Neuronal stem cell (in vitro differentiated cells): ENCODE measurements at regions not wholly inside any gene's neighbourhood (a gene's known extent, or its start where the extent isn't known, plus 50 kb on each side); places are given as distances from the start of the nearest gene placed in this dataset.
"Not testable (repeated sequence)": the region's sequence is repeated elsewhere in the genome, so short reads cannot be mapped to it uniquely, and the experiment has no call there.

ENCODE experiments used
- DNase-seq: peaks from one replicate; pipeline ENCODE4 v3.0.0-alpha.2; 2013; ENCODE audit warnings: low spot score
- H2AFZ ChIP-seq: one replicate; pipeline ENCODE4 v1.6.1; 2013; ENCODE audit warnings: mild to moderate bottlenecking, low read length, inconsistent platforms
- H2AK5ac ChIP-seq: 2 replicates; pipeline ENCODE4 v1.6.1; 2013; ENCODE audit warnings: low read depth, mild to moderate bottlenecking, inconsistent platforms, low read length, moderate library complexity, mixed read lengths
- H2BK120ac ChIP-seq: 2 replicates; pipeline ENCODE4 v1.6.1; 2013; ENCODE audit warnings: low read depth, mild to moderate bottlenecking, inconsistent platforms, low read length, moderate library complexity, mixed read lengths
- H2BK12ac ChIP-seq: one replicate; pipeline ENCODE4 v1.6.1; 2013; ENCODE audit warnings: low read length, inconsistent platforms
- H2BK15ac ChIP-seq: 2 replicates; pipeline ENCODE4 v1.6.1; 2013; ENCODE audit warnings: mild to moderate bottlenecking, low read length, inconsistent platforms, mixed read lengths
- H2BK5ac ChIP-seq: one replicate; pipeline ENCODE4 v1.6.1; 2013; ENCODE audit warnings: inconsistent platforms, mild to moderate bottlenecking, low read length, moderate library complexity
- H3K14ac ChIP-seq: one replicate; pipeline ENCODE4 v1.6.1; 2013; ENCODE audit warnings: low read length, inconsistent platforms
- H3K18ac ChIP-seq: 2 replicates; pipeline ENCODE4 v1.6.1; 2013; ENCODE audit warnings: low read length, inconsistent platforms
- H3K23ac ChIP-seq: 2 replicates; pipeline ENCODE4 v1.6.1; 2013; ENCODE audit warnings: low read depth, mild to moderate bottlenecking, mixed read lengths, low read length, inconsistent platforms; ENCODE audit not compliant: poor library complexity
- H3K27ac ChIP-seq: replicated peaks from 3 replicates; pipeline ENCODE4 v1.5.1; 2013; ENCODE audit warnings: low read length, inconsistent platforms
- H3K27me3 ChIP-seq, 3 experiments: 2 replicates each; pipeline ENCODE4 v1.6.1; 2013; ENCODE audit warnings: low read length in 3 of 3, mild to moderate bottlenecking in 2 of 3, inconsistent platforms in 1 of 3, low read depth in 1 of 3, mixed read lengths in 1 of 3, moderate library complexity in 1 of 3; ENCODE audit not compliant: control insufficient read depth in 3 of 3, insufficient read depth in 3 of 3
- H3K36me3 ChIP-seq, 2 donors: replicated peaks in 1 of 2; 2 replicates each; pipeline ENCODE4 v1.6.1; 2013; ENCODE audit warnings: low read length in 2 of 2; ENCODE audit not compliant: control insufficient read depth in 2 of 2, insufficient read depth in 2 of 2
- H3K4ac ChIP-seq: 2 replicates; pipeline ENCODE4 v1.6.1; 2013; ENCODE audit warnings: inconsistent platforms, mild to moderate bottlenecking, low read length, moderate library complexity
- H3K4me1 ChIP-seq, 2 donors: 1 replicate in 1 of 2; 2 replicates in 1 of 2; pipeline ENCODE4 v1.6.1; 2013; ENCODE audit warnings: low read length in 2 of 2, low read depth in 1 of 2; ENCODE audit not compliant: control insufficient read depth in 2 of 2, insufficient read depth in 1 of 2
- H3K4me2 ChIP-seq: one replicate; pipeline ENCODE4 v1.6.1; 2013; ENCODE audit warnings: mild to moderate bottlenecking, low read length, inconsistent platforms; ENCODE audit not compliant: insufficient read depth, poor library complexity, severe bottlenecking
- H3K4me3 ChIP-seq, 2 donors: 2 replicates each; pipeline ENCODE4 v1.5.1; 2013; ENCODE audit warnings: low read length in 2 of 2, mild to moderate bottlenecking in 2 of 2, inconsistent platforms in 1 of 2, moderate library complexity in 1 of 2
- H3K79me1 ChIP-seq: one replicate; pipeline ENCODE4 v1.6.1; 2013; ENCODE audit warnings: low read depth, mild to moderate bottlenecking, inconsistent platforms, low read length, moderate library complexity
- H3K9ac ChIP-seq: one replicate; pipeline ENCODE4 v1.6.1; 2013; ENCODE audit warnings: mild to moderate bottlenecking, low read depth, low read length, inconsistent platforms; ENCODE audit not compliant: poor library complexity
- H3K9me3 ChIP-seq, 2 donors: replicated peaks in 1 of 2; 2 replicates each; pipeline versions ENCODE3 to v1.6.1; 2013; ENCODE audit warnings: low read length in 2 of 2, mild to moderate bottlenecking in 2 of 2, inconsistent platforms in 1 of 2, low read depth in 1 of 2, mixed read lengths in 1 of 2, moderate library complexity in 1 of 2; ENCODE audit not compliant: control insufficient read depth in 2 of 2, insufficient read depth in 1 of 2
- H4K8ac ChIP-seq: one replicate; pipeline ENCODE4 v1.6.1; 2013; ENCODE audit warnings: low read depth, mild to moderate bottlenecking, inconsistent platforms, low read length, moderate library complexity
- H4K91ac ChIP-seq: one replicate; pipeline ENCODE4 v1.6.1; 2013; ENCODE audit warnings: low read length, low read depth, mild to moderate bottlenecking, inconsistent platforms; ENCODE audit not compliant: poor library complexity
- WGBS, 2 donors: extraction: QIAGEN DNeasy Blood & Tissue Kit; methylation state at CpG; one replicate each; pipeline ENCODE4 v1.1.7; 2013; ENCODE audit warnings: missing lambda C conversion rate in 2 of 2, mixed read lengths in 1 of 2; ENCODE audit not compliant: insufficient read length in 2 of 2, insufficient replicate concordance in 1 of 2; ENCODE audit errors: extremely low coverage in 2 of 2; 5-methylcytosine and 5-hydroxymethylcytosine counted together

DNA sequence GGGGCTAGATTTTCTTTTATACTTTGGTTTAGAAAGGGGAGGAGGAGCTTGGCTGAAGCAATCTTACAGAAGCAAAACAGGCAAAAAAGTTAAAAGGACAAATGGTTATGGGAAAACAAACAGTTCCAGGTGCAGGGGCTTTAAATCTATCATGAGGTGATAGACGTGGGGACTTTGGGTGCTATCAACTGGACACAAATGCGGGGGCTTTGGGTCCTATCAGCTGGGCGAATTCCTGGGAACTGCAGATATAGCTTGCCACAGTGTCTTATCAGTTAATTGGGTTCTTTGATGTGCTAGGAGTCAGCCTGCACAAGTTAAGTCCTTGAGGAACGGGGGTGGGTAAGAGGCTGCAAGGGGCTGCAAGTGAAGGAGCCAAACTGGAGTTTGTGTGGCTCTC, 260.6 kb downstream of the TUBA3C start:
- Histone ChIP-seq H2BK15ac (no peak overlapping the region), H3K23ac (no peak overlapping the region), H3K18ac (no peak overlapping the region), H2AFZ (no peak overlapping the region), H4K8ac (no peak overlapping the region), H3K4me1 (no peaks in the 10 kb centered on the region), H2AK5ac (no peak overlapping the region), H3K9me3 (peaks cover 0 to 5% of the 10 kb centered on the region in 2 donors), H3K27me3 (no peaks in the 10 kb centered on the region), H2BK5ac (no peak overlapping the region), H2BK120ac (no peak overlapping the region), H3K4me2 (no peak overlapping the region), H3K79me1 (no peaks in the 10 kb centered on the region), H3K14ac (no peak overlapping the region), H3K9ac (no peak overlapping the region), H3K4me3 (no peak overlapping the region), H3K36me3 (no peaks in the 10 kb centered on the region), H2BK12ac (no peak overlapping the region), H3K4ac (no peak overlapping the region), H4K91ac (no peak overlapping the region), H3K27ac (no peak overlapping the region)
- DNase-seq, result no peak
- no CpG with 5 or more reads among the region's 4 CpGs for WGBS, 2 donors

DNA sequence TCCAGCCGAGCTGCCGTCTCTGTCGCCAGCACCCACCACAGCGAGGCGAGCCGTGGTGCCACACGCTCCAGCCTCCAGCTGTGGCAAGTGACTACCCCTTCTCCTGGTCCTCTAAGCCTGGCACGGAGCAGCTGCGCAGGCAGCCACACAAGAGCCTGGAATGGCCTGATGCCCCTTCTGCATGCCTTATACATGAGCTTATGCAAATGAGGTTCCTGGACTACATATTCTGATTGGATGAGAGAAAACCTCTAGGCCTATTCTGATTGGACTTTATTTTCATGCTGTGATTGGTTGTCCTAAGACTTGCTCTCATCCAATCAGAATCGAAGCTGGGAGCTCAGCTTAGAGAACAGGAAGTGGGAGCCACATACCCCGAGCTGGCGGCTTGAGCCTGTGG, 276.5 kb downstream of the TUBA3C start:
- H2BK120ac ChIP-seq, H4K91ac ChIP-seq, H2BK12ac ChIP-seq, H3K18ac ChIP-seq, H3K9ac ChIP-seq, H3K4ac ChIP-seq, H3K23ac ChIP-seq, H3K4me3 ChIP-seq, H3K79me1 ChIP-seq, H2AFZ ChIP-seq, H3K14ac ChIP-seq, H3K9me3 ChIP-seq, H3K27me3 ChIP-seq, DNase-seq, H4K8ac ChIP-seq, H3K4me1 ChIP-seq, H3K36me3 ChIP-seq, H3K27ac ChIP-seq, H2AK5ac ChIP-seq, H2BK5ac ChIP-seq, H3K4me2 ChIP-seq, H2BK15ac ChIP-seq: not testable (repeated sequence)
- WGBS, 2 donors, result no CpG with 5 or more reads among the region's 12 CpGs

DNA sequence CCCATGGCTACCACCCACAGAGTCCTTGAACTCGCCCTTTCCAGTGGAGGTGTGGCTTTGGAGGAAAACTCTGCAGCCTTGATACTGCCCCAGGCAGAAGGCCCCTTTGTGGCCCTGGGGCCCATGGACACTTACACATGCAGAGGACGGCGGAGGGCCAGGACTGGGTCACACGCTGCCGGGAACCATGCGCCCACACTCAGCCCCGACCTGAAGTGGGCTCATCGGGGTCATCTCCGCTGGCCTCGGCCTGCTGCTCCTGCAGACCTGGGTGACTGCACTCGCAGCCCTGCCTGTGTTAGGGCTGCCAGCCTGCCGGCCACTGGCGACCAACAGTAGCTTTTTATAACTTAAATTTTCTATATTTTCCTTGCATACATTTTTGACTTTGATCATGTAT, 286.2 kb downstream of the TUBA3C start:
- not testable (repeated sequence) for H3K4me3 ChIP-seq, H2BK15ac ChIP-seq
- WGBS, 2 donors, result no CpG with 5 or more reads among the region's 13 CpGs

DNA sequence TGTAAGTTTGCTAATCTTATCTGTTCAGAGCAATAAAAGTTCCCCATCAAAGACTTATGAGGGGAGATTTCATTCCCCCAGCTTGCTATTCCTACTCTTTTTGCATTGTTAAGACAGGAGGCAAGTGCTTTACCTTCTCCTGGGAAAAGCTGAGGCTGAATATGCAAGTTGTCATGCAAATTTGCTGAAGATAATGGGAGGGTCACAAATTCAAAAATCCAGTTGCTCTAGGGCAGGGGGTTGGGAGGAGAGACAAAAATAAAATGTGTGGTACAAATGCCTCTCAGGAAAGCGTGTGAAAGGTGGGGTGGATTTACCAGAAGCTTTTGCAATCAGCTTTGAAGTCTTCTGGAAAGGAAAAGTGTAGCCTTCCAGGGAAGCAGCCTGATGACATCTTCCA, 290.4 kb downstream of the TUBA3C start:
- not testable (repeated sequence) for H3K4ac ChIP-seq, H3K14ac ChIP-seq, H2AK5ac ChIP-seq, H2BK15ac ChIP-seq, H4K91ac ChIP-seq, H3K36me3 ChIP-seq, H4K8ac ChIP-seq, H3K79me1 ChIP-seq, H3K27me3 ChIP-seq, H3K4me2 ChIP-seq, H2BK12ac ChIP-seq, H3K9me3 ChIP-seq, H3K9ac ChIP-seq, H2AFZ ChIP-seq, H2BK5ac ChIP-seq, H3K4me1 ChIP-seq, H3K23ac ChIP-seq, DNase-seq, H3K4me3 ChIP-seq, H3K27ac ChIP-seq, H2BK120ac ChIP-seq, H3K18ac ChIP-seq
- WGBS, 2 donors, result no CpG with 5 or more reads among the region's 1 CpG

More for the DNA sequence above, 286.2 kb downstream of the TUBA3C start:
- H3K27me3 ChIP-seq, H3K23ac ChIP-seq, H4K8ac ChIP-seq, H2AFZ ChIP-seq, H2AK5ac ChIP-seq, H2BK5ac ChIP-seq, H2BK12ac ChIP-seq, H2BK120ac ChIP-seq, H3K18ac ChIP-seq, H3K36me3 ChIP-seq, H3K4me1 ChIP-seq, H3K9me3 ChIP-seq, H3K4me2 ChIP-seq, H3K79me1 ChIP-seq, H3K27ac ChIP-seq, H3K14ac ChIP-seq, DNase-seq, H3K9ac ChIP-seq, H3K4ac ChIP-seq, H4K91ac ChIP-seq: not testable (repeated sequence)
